Ureter (tissue), 1 donor: ENCODE measurements at regions not wholly inside any gene's neighbourhood (a gene's known extent, or its start where the extent isn't known, plus 50 kb on each side); places are given as distances from the start of the nearest gene placed in this dataset.
"Not testable (repeated sequence)": the region's sequence is repeated elsewhere in the genome, so short reads cannot be mapped to it uniquely, and the experiment has no call there.

ENCODE experiments used
- DNase-seq: peaks from one replicate; pipeline ENCODE4 v3.0.0-alpha.2; 2020; ENCODE audit warnings: low spot score
- donor health status: DM: yes; HTN: yes; CAD: no.

DNA sequence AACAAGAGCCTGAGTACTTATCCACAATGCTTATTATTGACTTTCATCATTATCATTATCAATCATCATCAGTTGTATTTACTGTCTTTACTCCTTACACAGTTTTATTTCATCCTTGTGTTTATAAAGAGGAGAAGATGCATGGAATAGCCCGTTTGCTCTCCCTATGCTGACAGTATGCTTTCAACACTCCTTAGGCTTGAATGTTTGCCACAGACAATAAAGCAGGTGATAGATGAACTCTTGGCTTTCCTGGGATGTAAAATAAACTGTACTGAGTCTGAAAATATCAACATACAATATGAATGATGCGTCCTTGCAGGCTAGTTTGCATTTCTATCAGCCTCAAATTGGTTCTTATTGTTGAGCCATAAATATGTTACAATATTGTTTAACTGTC is 891.8 kb upstream of the NCAM2 start:
- no peak for DNase-seq

DNA sequence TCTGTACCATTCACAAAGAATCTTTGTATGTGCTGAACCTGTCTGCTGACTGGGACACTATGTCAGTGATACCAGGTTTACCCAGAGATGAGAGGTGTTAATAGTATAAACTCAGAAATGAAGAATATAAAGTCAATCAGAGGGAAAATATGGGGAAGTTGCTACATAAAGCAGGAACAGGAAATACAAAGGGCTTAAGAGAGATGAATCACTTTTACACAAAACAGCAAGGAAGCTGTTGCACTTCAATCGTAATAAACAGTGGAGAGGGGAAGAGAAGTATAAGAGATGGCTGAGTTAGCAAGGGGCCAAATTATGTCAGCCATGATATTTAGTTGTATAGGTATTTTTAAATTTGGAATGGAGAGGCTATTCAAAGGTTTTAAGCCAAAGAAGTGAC is 890.2 kb upstream of the NCAM2 start:
- no peak for DNase-seq

GRCh38 chr21:20108976-20109540 is 889.2 kb upstream of the NCAM2 start:
- no peak for DNase-seq

GRCh38 chr21:20110368-20110767 is 887.8 kb upstream of the NCAM2 start:
- DNase-seq = no peak

GRCh38 chr21:20151741-20152140 is 846.5 kb upstream of the NCAM2 start:
- DNase-seq = no peak

- DNase-seq = no peak
Observed at GRCh38 chr21:20163167-20163566, 835.0 kb upstream of the NCAM2 start.

DNA sequence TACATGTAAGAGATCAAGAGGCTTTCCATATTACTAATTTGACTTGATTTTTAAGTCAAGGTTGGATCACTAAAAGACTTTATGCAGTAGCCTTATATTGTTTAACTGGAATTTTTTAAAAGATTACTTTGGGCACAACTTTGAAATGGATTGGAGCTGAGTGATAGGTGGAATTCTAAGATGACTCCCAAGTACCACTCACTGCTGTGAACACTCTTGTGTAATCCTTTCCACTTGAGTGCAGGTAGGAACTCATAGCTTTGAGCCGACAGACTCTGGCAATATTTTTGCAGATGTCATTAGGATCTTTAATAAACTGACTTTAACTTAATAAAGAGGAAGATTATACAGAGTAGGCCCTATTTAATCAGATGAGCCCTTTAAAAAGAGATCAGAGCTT is 831.1 kb upstream of the NCAM2 start:
- DNase-seq = no peak

DNA sequence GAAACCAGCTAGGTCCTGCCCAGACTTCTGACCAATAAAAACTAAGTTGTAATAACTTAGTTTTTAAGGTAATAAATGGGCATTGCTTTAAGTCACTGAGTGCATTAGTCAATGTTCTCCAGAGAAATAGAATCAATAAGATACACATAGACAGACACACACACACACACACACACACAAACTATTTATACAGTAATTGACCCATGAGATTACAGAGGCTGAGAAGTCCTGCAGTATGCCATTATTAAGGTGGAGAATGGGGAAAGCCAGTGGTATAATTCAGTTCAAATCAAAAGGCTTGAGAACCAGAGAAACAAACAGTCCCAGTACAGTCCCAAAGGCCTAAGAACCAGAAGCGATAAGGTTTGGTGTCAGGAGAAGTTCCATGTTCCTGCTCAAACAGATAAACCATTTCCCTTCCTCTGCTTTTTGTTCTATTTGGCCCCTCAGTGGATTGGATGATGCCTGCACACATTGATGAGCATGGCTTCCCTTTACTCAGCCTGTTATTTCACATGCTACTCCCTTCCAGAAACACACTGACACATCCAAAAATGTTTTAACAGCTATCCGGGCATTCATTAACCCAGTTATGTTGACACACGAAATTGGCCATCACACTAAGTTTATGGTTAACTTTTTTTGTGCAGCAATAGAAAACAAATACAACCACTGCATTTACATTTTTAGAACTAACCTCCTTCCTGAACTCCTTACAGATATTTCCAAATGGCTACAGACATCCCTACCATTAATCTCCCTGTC is 828.2 kb upstream of the NCAM2 start:
- DNase-seq = no peak

DNA sequence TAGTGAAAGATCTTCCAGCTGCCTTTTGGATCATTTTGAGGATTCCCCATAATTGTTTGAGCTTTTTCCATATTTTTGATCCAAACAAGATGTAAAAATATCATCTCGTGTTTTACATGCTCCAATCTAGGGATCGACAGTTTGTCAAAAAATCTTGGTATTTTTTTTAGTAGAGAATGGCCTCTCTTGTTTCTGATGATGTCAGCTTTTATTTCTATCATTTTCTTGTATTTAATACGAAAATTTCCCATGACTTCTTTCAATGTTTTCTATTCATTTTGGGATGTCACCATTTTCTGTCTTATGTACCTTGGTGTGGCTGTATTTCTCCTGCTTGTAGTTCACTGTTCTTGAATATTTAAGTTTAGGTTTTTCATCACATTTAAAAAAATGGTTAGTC is 812.0 kb upstream of the NCAM2 start:
- no peak for DNase-seq

DNA sequence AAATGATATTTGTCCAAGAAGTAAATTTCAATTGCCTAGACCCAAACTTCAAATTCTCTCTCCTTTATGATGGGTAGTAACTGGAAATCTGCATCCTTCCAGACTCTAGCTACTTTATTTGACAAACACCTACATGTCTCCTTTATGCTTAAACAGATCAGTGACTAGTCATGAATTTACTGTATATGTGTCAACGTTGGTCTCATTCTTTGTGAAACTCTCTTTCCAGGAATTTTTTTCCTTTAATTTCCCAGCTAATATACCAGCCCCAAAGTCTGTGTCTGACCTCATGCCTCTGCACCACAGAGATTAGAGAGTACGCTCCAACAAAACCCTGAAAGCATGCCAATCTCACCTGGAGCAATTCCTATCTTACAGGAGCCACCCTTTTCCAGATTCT is 811.2 kb upstream of the NCAM2 start:
- DNase-seq = no peak

DNA sequence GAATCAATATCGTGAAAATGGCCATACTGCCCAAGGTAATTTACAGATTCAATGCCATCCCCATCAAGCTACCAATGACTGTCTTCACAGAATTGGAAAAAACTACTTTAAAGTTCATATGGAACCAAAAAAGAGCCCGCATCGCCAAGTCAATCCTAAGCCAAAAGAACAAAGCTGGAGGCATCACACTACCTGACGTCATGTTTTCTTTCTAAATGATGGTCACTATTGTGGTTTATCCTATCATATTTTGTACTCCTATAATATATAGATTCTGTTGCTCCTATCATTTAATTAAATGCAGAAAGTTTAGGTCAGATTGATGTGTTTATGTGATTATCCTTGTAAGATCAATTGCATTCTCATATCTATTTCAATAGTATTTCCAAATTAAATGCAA is 796.9 kb upstream of the NCAM2 start:
- DNase-seq = not testable (repeated sequence)

DNA sequence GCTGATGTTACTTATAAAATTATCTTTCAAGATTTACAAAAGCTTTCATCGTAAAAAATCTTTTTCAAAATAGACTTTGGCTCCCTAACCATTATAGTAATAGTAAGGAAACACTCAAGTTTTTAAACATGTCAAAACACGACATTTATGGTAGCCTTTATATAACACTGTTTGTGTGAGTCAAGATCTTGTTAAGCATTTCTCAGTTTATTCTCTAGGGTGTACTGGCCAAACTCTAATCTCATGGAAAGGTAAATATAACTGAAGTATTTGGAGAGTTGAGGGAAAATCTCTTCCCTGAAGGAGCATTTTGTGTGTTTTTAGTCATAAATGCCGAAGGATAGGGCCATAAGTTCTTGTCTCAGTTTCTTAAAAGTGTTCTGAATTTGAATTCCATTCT is 790.9 kb upstream of the NCAM2 start:
- no peak for DNase-seq

- no peak for DNase-seq
Observed at GRCh38 chr21:20215959-20216358, 782.2 kb upstream of the NCAM2 start.

- no peak for DNase-seq
Observed at GRCh38 chr21:20220586-20220985, 777.6 kb upstream of the NCAM2 start.

DNA sequence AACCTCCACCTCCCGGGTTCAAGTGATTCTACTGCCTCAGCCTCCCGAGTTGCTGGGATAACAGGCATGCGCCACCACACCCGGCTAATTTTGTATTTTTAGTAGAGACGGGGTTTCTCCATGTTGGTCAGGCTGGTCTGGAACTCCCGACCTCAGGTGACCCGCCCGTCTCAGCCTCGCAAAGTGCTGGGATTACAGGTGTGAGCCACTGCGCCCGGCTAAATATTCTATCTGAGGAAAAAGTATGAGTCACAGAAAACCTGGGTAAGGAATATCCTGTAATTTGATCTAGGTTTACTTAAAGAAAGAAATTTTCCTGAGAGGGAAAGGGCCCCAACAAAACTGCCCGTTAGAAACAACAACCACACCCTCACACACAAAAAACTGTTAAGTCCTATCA is 776.2 kb upstream of the NCAM2 start:
- DNase-seq = not testable (repeated sequence)

GRCh38 chr21:20236649-20237048 is 761.6 kb upstream of the NCAM2 start:
- not testable (repeated sequence) for DNase-seq

DNA sequence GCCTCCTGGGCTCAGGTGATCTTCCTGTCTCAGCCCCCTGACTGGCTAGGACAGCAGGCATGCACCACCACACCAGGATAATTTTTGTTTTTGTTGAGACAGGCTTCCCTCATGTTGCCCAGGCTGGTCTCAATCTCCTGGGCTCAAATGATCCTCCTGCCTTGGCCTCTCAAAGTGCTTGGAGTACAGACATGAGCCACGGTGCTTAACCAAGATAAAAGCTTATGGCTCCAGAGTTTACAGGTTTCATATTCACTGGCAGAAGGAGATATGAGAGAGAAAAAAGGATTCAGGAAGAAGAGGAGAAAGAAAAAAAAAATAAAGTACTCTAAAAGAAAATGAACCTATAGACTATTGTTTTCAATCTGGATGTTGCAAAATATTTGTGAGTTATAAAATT is 748.8 kb upstream of the NCAM2 start:
- no peak for DNase-seq

GRCh38 chr21:20250337-20250736 is 747.9 kb upstream of the NCAM2 start:
- DNase-seq = no peak

GRCh38 chr21:20253261-20253660 is 744.9 kb upstream of the NCAM2 start:
- DNase-seq = no peak

DNA sequence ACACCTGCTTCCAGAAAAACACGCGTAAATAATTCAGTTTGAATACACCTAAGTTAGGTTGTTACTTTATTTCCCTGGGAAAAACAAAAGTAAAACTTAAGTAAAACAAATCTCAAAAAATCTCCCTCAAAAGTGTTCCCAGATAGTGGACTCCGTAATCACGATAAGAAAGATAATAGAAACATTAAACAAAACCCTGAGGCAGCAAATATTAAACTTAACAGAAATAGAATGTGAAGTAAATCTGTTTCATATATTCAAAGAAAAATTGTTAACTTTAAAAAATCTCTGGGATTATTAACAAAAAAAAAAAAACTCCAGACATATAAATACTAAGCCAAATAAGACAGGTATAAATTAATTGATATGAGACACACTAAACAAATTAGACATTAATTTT is 743.2 kb upstream of the NCAM2 start:
- no peak for DNase-seq

- DNase-seq = no peak
Observed at GRCh38 chr21:20257052-20257740, 741.0 kb upstream of the NCAM2 start.

GRCh38 chr21:20258542-20258941 is 739.7 kb upstream of the NCAM2 start:
- DNase-seq = no peak
